Type B pancreatic cell (in vitro differentiated cells): ENCODE measurements at regions not wholly inside any gene's neighbourhood (a gene's known extent, or its start where the extent isn't known, plus 50 kb on each side); places are given as distances from the start of the nearest gene placed in this dataset.
A peak's percentile ranks its signal among the peaks of the same experiment; 100 is the strongest.
"Not testable (repeated sequence)": the region's sequence is repeated elsewhere in the genome, so short reads cannot be mapped to it uniquely, and the experiment has no call there.

Source experiments
- DNase-seq: peaks from one replicate; pipeline ENCODE4 v3.0.0; 2021; ENCODE audit warnings: mixed read lengths; ENCODE audit not compliant: unreplicated experiment; ENCODE audit errors: extremely low spot score
- H3K27ac Mint-ChIP-seq: 2 replicates; pipeline ENCODE4 v1.8.0; 2021; ENCODE audit warnings: mild to moderate bottlenecking, mixed read lengths
- H3K27me3 Mint-ChIP-seq: 2 replicates; pipeline ENCODE4 v1.8.0; 2021; ENCODE audit warnings: mixed read lengths
- H3K36me3 Mint-ChIP-seq: 2 replicates; pipeline ENCODE4 v1.8.0; 2021; ENCODE audit warnings: mixed read lengths
- H3K4me1 Mint-ChIP-seq: one replicate; pipeline ENCODE4 v1.8.0; 2021; ENCODE audit warnings: mixed read lengths; ENCODE audit not compliant: unreplicated experiment
- H3K4me3 Mint-ChIP-seq: 2 replicates; pipeline ENCODE4 v1.8.0; 2021; ENCODE audit warnings: mild to moderate bottlenecking, mixed read lengths
- H3K9me3 Mint-ChIP-seq: 2 replicates; pipeline ENCODE4 v1.8.0; 2021; ENCODE audit warnings: mixed read lengths
- TF ChIP-seq, protein P1 (sequence below): fragments of 200-600 bp; sonication (generic); conservative IDR thresholded peaks from 2 replicates; pipeline ENCODE4 v1.5.0; 2021; ENCODE audit warnings: antibody characterized with exemption, mild to moderate bottlenecking

DNA sequence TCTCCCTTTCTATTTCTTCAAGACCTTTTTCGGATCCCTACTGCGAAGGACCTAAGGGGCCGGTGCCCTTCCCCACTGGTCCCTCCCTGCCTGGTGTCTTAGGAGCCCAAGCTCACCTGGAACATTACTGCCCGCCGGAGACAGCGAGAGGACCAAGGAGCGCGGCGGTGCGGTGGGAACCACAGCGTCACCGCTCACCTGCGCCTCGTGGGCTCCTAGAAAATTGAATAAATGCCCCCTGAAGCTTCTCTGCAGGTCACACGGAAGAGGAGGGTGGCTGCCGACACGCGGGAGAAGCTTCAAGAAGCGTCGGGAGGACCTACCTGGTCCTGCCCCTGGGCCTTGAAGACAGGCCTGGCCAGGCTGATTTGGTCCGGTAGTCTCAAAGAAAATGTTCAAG, 65.2 kb downstream of the PPIAL4A start:
- TF ChIP-seq, protein P1, sequence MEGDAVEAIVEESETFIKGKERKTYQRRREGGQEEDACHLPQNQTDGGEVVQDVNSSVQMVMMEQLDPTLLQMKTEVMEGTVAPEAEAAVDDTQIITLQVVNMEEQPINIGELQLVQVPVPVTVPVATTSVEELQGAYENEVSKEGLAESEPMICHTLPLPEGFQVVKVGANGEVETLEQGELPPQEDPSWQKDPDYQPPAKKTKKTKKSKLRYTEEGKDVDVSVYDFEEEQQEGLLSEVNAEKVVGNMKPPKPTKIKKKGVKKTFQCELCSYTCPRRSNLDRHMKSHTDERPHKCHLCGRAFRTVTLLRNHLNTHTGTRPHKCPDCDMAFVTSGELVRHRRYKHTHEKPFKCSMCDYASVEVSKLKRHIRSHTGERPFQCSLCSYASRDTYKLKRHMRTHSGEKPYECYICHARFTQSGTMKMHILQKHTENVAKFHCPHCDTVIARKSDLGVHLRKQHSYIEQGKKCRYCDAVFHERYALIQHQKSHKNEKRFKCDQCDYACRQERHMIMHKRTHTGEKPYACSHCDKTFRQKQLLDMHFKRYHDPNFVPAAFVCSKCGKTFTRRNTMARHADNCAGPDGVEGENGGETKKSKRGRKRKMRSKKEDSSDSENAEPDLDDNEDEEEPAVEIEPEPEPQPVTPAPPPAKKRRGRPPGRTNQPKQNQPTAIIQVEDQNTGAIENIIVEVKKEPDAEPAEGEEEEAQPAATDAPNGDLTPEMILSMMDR: no peak
- no peaks in the 10 kb centered on the region for H3K4me1 Mint-ChIP-seq
- no peak for DNase-seq
- H3K4me3 Mint-ChIP-seq: no peak overlapping the region
- no peaks in the 10 kb centered on the region for H3K36me3 Mint-ChIP-seq
- no peaks in the 10 kb centered on the region for H3K27me3 Mint-ChIP-seq
- no peaks in the 10 kb centered on the region for H3K9me3 Mint-ChIP-seq
- no peak overlapping the region for H3K27ac Mint-ChIP-seq

DNA sequence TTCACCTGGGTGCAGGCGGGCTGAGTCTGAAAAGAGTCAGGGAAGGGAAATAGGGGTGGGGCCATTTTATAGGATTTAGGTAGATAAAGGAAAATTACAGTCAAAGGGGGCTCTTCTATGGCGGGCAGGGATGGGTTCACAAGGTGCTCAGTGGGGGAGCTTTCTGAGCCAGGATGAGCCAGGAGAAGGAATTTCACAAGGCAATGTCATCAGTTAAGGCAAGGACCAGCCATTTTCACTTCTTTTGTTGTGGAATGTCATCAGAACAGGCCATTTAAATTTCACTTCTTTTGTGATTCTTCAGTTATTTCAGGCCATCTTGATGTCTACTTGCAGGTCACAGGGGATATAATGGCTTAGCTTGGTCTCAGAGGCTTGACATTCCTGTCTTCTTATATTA, 66.4 kb downstream of the PPIAL4A start:
- H3K4me1 Mint-ChIP-seq, H3K9me3 Mint-ChIP-seq, DNase-seq, H3K27ac Mint-ChIP-seq, H3K36me3 Mint-ChIP-seq, H3K4me3 Mint-ChIP-seq, H3K27me3 Mint-ChIP-seq: not testable (repeated sequence)

DNA sequence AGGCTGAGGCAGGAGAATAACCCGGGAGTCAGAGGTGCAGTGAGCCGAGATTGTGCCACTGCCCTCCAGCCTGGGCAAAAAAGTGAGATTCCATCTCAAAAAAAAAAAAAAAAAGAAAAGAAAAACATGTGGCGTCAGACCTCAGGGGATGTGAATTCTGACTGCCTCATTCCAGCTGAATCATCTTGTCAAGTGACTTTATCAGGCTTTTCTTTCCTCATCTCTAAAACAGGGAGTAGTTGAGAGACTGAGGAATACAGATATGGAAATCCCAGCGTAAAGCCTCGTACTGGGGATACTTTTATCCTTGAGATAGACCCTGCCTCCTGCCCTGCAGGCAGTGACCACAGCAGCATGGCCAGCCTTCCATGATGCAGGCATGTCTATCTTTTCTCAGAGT, 76.4 kb downstream of the PPIAL4A start:
- not testable (repeated sequence) for H3K4me3 Mint-ChIP-seq, H3K36me3 Mint-ChIP-seq, H3K27me3 Mint-ChIP-seq, H3K9me3 Mint-ChIP-seq, H3K27ac Mint-ChIP-seq, DNase-seq, H3K4me1 Mint-ChIP-seq

DNA sequence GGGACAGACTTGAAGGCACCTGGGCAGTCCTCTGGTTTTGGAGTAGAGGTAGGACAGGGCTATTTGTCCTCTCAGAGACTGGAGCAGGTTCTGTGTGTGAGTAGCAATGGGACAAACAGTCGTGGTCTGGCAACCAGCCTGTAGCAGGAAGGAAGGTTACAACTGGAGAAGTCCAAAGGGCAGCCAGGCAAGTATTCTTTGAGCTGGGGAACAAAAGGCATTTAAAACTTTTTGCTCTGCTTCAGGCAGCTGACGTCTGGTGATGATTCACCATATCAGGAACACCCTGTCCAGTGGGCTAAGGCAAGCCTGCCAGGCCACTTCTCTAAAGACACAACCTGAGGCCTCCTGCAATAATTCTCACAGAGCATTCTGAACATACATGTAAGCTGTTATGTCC, 83.3 kb downstream of the PPIAL4A start:
- H3K9me3 Mint-ChIP-seq, H3K4me3 Mint-ChIP-seq, H3K36me3 Mint-ChIP-seq, H3K4me1 Mint-ChIP-seq, H3K27ac Mint-ChIP-seq, DNase-seq, H3K27me3 Mint-ChIP-seq: not testable (repeated sequence)

DNA sequence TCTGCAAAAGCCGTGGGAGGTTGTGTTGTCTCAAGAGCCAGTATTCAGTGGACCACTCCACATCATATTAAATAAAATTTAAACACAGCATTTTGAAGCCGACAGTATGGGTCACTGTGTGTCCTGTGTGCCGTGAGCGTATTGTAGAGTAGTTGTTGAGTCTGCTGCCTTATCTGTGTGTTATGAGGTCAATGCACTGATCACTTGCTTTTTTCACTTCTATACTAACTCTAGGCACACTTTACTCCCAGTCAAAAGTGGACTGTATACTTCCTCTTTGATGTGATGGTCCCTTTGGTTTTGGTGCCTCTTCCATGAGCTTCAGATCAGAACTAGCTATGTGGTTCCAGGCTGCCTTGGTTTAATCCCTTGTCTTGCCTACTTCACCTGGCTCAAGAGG, 84.3 kb downstream of the PPIAL4A start:
- not testable (repeated sequence) for H3K4me3 Mint-ChIP-seq, H3K9me3 Mint-ChIP-seq, H3K27me3 Mint-ChIP-seq, H3K4me1 Mint-ChIP-seq, H3K27ac Mint-ChIP-seq, H3K36me3 Mint-ChIP-seq, DNase-seq

DNA sequence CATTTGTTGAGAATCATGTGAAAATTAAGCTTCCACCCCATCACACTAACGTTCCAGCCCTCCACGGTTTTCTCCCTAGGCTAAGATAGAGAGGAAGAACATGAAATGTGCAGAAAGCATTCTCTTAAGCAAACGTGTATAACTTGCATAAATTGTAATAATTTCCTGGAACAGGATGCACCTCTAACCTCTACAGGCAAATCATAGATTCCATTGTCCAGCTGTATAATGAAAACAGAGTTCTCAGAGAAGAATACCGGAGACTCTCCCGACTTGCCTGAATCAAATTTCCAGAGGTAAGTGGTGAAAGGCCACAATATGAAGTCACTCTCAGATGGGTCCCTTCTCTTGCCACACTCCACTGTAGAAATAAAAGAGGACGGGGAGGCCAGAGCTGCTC, 87.7 kb downstream of the PPIAL4A start:
- H3K4me1 Mint-ChIP-seq, H3K4me3 Mint-ChIP-seq, DNase-seq, H3K36me3 Mint-ChIP-seq, H3K9me3 Mint-ChIP-seq, H3K27ac Mint-ChIP-seq, H3K27me3 Mint-ChIP-seq: not testable (repeated sequence)

DNA sequence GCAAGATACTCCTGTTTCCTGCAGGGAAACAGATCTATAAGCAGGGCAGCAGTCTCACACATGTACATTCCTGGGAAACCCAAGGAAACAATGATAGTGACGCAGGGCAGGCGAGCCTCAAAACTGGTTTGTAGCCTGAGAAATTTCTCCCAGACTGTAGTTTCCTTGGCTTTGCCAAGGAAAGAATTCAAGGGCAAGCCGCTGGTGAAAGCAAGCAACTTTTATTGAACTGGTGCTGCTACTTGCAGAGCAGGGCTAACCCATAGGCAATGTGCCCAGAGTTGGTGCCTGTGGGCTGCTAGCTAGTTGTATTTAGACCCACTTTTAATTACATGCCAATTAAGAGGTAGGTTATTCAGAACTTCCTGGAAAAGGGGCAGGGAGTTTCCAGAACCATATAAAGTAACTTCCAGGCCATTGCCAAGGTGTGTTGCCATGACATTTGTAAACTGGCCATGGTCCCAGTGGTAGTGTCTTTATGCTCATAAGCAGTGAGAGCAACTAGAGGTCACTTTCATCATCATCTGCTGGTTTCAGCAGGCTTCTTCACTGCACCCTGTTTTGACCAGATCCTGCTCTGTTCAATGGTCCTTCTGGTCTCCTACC, 92.0 kb downstream of the PPIAL4A start:
- H3K4me1 Mint-ChIP-seq, H3K27me3 Mint-ChIP-seq, H3K27ac Mint-ChIP-seq, H3K36me3 Mint-ChIP-seq, DNase-seq, H3K9me3 Mint-ChIP-seq, H3K4me3 Mint-ChIP-seq: not testable (repeated sequence)

DNA sequence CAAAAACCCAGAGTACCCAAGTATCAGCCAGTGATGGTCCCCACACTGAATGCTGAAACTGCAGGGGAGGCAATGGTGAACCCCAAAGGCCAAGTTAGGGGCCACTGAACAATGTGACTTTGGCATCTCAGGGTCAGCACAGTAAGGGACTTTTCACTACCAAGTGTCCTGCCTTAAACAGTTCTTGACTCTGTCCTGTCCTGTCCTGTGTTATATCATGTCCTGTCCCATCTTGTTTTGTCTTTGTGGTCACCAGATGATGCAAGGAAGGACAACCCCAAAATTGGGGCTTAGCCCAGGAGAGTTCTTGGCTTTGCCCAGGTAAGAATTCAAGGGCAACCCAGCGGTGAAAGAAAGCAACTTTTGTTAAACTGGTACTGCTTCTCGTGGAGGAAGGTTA, 105.0 kb downstream of the PPIAL4A start:
- H3K27me3 Mint-ChIP-seq, H3K36me3 Mint-ChIP-seq, H3K4me3 Mint-ChIP-seq, DNase-seq, H3K27ac Mint-ChIP-seq, H3K9me3 Mint-ChIP-seq, H3K4me1 Mint-ChIP-seq: not testable (repeated sequence)

DNA sequence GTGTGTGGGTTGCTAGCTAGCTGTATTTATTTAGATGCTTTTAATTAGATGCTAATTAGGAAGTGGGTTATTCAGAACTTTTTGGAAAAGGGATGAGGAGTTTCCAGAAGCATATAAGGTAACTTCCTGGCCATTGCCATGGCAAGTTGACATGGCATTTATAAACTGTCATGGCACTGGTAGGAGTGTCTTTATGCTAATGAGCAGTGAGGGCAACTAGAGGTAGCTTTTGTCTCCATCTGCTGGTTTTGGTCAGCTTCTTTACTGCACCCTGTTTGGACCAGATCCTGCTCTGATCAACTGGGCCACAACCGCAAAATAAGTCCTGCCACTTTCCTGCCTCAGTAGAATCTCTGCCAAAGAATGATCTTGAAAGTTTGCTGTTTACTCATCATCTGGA, 105.5 kb downstream of the PPIAL4A start:
- not testable (repeated sequence) for H3K4me1 Mint-ChIP-seq, H3K4me3 Mint-ChIP-seq, H3K9me3 Mint-ChIP-seq, H3K27ac Mint-ChIP-seq, H3K36me3 Mint-ChIP-seq, H3K27me3 Mint-ChIP-seq, DNase-seq

DNA sequence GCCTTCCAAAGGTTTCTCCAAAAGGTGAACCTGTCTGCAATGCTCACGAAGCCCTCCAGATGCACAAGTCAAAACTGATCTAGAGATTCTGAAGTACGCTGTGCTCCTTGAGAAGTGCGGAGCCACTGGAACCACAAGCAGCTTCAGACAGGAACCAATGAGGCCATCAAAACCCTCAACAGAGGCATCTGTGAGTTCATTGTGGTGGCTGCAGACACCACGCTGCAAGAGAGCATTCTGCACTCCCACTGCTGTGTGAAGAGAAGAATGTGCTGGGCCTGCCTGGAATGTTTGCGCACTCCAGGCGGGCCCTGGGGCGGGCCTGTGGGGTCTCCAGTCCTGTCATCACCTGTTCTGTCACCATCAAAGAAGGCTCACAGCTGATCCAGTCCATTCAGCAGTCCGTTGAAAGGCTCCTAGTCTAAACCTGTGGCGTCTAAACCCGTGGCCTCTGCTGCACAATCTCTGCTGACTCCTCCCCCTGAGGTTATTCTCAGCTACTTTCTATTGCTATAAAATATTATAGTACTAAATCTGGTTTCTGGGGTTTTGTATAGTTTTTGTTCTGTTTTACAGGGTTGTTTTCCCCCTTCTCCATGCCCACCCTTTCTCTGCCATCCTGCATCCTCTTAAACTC, 111.6 kb downstream of the PPIAL4A start:
- H3K36me3 Mint-ChIP-seq, H3K27ac Mint-ChIP-seq, DNase-seq, H3K9me3 Mint-ChIP-seq, H3K27me3 Mint-ChIP-seq, H3K4me1 Mint-ChIP-seq, H3K4me3 Mint-ChIP-seq: not testable (repeated sequence)

DNA sequence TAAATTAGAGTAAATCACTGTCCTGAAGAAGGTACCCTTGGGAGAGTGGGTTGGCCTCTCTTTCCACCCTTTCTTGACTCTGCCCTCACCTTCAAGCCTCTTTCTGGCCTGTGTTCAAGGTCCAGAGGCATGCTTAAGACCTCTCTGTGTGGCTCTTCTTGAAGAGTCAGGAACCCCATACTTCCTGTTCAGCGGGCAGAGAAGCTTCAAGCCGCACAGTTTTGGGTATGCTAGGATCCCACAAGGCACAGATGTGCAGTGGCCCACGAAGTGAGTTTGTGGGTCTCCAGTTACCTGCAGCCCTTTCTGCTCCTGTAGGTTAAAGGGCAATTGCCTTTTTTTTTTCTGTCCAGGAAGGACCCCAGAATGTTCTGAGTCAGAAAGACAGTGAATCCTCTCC, 113.7 kb downstream of the PPIAL4A start:
- H3K36me3 Mint-ChIP-seq, H3K9me3 Mint-ChIP-seq, H3K4me1 Mint-ChIP-seq, H3K27ac Mint-ChIP-seq, DNase-seq, H3K4me3 Mint-ChIP-seq: not testable (repeated sequence)
- H3K27me3 Mint-ChIP-seq: peaks cover 11% of the 10 kb centered on the region

DNA sequence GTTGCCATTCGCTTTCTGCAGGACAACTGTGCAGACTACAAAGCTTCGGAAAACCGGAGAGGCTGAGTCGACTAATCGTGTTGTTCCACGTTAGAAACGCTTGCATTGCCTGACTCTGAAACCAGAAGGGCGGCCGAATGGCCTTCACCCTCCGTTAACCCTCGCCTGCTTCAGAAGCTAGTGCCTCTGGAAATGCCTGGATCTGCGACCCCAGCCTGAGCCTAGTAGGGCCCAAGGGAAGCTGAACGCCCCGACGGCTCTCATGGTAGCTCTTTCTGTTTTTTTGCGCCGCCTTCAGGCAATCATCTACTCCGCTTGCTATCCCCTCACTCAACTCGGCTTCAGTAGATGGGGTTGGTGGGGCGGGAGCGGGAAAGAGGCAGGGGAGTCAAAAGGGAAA, 117.3 kb downstream of the PPIAL4A start:
- not testable (repeated sequence) for DNase-seq, H3K4me3 Mint-ChIP-seq
- peaks cover 22% of the 10 kb centered on the region for H3K27me3 Mint-ChIP-seq

DNA sequence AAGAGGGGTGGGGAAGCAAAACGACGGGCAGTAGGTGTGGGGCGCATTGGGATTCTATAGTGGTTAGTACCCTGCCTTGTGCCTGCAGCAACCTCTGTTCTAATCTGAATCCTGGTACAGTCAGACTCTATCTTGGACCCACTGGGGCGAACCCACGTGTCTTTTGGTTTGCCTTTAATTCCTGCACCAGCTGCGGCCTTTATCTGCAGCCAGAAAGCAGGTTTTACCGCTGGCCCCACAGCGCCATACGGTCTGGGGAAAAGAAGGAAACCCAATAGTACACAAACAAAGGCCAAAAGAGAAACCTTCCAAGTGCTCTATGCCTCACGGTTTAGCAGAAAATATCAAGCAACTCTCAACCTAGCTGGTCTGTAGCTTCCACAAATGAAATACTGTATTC, 118.2 kb downstream of the PPIAL4A start:
- H3K4me1 Mint-ChIP-seq, DNase-seq, H3K9me3 Mint-ChIP-seq, H3K36me3 Mint-ChIP-seq, H3K27ac Mint-ChIP-seq: not testable (repeated sequence)
- H3K4me3 Mint-ChIP-seq: peak overlapping the region; percentile 15
- peaks cover 22% of the 10 kb centered on the region for H3K27me3 Mint-ChIP-seq

More for the DNA sequence above, 117.3 kb downstream of the PPIAL4A start:
- H3K36me3 Mint-ChIP-seq, H3K9me3 Mint-ChIP-seq, H3K4me1 Mint-ChIP-seq, H3K27ac Mint-ChIP-seq: not testable (repeated sequence)
